ENCODE measurements at regions not wholly inside any gene's neighbourhood (a gene's known extent, or its start where the extent isn't known, plus 50 kb on each side); places are given as distances from the start of the nearest gene placed in this dataset.

DNA sequence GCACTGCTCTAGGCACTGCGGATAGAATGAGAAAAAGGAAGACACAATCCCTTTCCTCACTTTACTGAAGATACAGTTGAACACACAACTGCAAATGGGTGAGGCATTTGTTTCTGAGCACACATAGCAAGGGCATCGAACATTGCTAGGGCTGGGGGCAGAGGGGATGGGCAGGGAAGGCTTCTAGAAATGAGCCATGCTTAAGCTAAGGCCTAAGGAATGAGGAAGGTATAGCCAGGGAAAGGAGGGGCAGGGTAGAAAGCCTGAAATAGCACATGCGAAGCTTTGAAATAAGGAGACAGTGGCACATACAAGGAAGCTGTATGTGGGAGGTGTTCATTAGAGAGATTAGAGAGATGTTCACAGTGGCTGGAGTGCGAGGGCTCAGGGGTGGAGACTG is 92.7 kb downstream of the KIF4B start (continued):
- TF ChIP-seq, protein P1, sequence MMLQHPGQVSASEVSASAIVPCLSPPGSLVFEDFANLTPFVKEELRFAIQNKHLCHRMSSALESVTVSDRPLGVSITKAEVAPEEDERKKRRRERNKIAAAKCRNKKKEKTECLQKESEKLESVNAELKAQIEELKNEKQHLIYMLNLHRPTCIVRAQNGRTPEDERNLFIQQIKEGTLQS (IDR thresholded peaks at IDR 0.05; ENCODE audit: insufficient read depth, low read depth, low read length) = no peak
- TF ChIP-seq SAP30 (IDR thresholded peaks at IDR 0.05; ENCODE audit: insufficient read depth, insufficient replicate concordance, low read length) (no peak), SIX5 (IDR thresholded peaks at IDR 0.05; ENCODE audit: low read depth, low read length) (no peak), YY1 (IDR thresholded peaks at IDR 0.05; ENCODE audit: low read depth, low read length) (no peak)

All from H1 (cell line).